IPS-NIHi7 (cell line): ENCODE measurements at regions not wholly inside any gene's neighbourhood (a gene's known extent, or its start where the extent isn't known, plus 50 kb on each side); places are given as distances from the start of the nearest gene placed in this dataset.

ENCODE experiments used
- DNase-seq: peaks from one replicate; pipeline ENCODE4 v3.0.0; 2012; ENCODE audit warnings: mixed read lengths; ENCODE audit errors: extremely low spot score

DNA sequence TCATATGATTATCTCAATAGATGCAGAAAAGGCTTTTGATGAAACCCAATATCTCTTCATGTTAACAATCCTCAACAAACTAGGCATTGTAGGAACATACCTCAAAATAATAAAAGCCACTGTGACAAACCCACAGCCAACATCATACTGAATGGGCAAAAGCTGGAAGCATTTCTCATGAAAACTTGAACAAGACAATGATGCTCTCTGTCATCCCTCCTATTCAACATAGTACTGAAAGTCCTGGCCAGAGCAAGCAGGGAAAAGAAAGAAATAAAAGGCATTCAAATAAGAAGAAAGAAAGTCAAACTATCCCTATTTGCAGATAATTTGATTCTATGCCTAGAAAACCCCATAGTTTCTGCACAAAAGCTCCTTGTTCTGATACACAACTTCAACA is 999.2 kb upstream of the GOT2 start:
- DNase-seq = no peak

DNA sequence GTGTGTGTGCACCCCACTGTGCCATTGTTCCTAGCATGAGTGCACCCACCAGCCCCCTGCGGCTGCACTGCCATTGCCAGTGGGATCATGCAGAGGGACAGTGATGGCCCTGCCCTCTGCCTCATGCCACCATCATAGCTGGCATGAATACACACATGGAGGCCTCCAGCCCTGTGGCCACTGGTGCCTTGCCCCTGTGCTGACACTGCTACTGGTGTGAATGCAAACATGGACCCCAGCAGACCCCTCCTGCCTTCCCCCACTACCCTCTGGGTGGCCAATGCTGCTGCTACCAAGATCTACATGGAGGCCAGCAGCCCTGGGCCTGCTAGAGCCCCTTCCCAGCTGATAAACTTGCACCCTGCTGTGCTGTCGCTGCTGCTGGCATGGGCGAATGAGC is 995.5 kb upstream of the GOT2 start:
- DNase-seq = no peak

DNA sequence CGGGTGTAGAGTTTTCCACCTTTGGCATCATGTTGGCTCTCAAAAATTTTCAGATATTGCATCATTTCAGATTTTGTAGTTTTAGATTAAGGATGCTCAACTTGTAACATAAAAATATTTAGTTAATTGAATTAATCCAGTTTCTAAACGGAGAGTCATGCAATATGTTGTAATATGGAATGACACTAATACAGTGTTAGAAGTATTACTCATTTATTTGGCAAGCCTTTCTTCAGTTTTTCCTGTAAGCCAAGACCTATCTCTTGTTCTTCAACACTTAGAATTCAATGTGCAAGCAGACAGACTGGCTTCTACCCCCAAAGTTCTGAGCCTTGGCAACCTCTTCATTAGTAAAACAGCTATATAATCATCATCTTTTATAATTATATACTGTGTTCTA is 985.0 kb upstream of the GOT2 start:
- DNase-seq = no peak

DNA sequence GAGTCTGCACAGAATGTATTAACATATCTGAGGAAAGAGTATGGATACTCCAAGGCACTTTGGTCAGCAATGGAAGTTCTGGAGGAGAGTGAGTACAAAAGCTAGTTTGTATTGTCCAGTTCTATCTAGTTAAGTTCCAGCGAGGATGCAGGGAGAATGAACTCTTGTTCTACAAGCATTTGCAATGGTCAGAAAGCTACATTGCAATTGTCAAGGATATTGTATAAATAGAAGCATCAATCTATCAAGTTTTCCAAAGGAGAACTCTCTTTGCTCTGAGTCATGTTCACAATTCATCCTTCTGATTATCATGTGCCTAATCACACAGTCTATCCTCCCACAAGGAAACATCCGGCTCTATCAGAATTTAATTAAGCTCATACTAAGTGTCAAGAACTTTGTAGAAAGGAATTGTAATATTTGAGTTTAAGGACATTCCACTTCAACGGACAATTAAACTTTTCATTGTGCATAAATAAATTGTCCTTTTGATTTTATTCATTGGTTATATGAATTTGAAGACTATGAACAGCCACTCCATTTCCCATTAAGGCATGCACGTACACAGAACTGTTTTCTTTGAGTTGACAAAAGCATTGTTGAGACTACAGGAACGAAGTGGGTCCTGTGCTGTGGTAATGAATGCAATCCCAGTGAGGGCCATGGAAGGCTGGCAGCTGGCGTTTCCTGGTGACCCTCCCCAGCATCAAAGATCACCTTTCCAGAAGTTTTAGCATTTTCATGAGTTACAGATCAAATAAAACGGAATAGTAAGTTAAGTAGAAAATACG is 973.5 kb upstream of the GOT2 start:
- no peak for DNase-seq

DNA sequence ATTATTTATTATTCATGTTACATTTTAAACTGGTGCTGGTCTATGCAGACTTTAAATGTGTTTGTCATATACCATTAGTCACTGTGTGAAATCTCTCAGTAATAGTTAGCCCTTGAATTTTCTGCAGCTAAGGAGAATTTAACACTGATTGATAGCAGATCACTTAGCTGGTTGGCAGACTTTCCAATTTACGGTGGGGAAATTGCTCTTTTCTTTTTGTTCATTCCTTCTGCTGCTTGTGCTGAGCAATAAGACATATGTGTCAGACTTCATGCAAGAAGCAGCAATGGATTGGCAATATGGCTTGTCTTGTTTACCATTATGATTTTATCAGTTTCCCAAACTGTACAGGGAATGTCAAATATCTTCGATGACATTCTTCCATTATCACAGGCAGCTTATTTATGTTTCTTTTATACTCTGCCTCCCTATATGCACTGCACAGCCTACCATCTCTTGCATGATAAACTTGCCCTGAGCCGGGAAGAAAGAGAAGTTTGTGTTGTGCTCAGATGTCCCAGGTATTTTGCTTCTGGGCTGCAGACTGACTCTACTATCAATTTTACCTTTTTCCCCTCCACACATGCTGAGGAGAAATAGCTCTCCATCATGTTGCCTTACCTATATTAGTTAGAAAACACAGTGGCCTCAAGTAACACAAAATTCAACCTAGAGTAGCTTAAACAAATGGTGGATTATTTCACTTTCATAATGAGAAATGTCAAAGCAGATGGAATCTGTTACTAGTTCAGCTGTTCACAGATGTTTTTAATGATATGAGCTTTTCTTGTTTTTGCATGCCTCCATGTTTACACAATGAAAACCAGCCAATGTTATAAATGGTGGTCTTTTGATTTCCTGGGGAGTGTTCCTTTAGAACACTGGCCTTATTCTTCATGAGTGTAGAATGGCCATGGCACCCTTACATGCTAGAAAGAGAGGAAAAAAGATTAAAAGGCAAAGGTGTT is 968.1 kb upstream of the GOT2 start:
- no peak for DNase-seq

DNA sequence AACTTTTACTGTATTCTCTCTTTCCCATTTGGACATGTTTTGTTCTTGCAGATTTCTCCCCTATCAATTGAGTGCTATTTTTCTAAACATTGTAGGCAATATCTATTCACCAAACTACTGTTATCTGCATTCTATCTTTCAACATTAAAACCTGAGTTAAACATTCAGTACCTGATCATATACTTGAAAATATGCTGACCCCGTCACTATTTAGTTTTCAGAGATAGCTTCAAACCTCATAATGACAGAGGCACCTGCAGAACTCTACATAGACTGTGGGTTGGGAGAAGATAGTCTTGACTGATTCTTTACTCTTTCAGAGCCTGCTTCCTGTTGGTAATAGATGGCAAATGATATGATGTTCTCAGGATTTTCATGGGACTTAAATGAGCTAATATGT is 965.7 kb upstream of the GOT2 start:
- DNase-seq = no peak

DNA sequence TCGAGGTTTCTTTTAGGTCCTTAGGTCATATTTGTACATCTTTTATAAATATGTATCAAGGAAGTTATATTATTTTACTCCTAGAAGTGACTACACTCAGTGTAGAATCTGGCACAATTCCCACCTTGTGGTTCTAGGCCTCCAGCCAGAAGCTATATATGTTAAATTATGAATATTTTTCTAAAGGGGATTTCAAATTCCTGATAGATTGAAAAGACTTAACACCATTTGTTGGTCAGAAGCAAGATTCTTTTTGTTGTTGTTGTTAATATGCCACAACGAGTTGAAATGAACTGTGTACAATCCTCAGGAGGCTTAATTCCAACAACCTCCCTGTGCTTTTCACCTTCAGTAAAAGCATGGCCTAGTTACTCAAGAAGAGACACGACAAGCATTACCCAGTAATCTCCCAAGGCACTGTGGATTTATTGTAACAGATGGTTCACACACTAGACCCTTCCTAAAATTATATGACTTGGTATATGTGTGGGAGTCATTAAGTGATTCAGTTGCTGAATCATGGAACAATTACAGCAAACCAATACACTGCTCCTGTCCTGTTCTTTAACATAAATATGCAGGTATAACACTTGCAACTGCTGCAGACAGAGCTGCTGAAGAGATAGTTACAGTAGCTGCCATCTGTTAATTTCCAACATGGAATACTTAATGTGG is 964.4 kb upstream of the GOT2 start:
- DNase-seq = no peak

DNA sequence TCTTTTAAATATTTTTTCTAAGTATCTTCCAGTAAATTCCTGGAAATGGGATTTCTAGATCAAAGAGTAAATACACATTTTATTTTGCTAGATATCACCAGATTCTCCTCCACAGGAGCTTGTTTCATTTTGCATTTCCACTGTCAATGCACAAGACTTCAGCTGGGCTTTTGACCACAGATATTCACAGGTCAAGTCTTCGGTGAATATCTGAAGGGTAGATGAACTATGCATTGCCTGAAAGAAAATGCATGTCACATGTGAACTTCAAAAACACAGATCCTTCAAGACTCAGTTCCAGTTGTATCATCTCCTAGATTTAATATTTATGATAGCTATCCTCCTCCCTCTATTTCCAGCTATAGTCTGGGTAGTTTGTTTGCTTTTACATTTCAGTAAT is 963.6 kb upstream of the GOT2 start:
- DNase-seq = no peak

DNA sequence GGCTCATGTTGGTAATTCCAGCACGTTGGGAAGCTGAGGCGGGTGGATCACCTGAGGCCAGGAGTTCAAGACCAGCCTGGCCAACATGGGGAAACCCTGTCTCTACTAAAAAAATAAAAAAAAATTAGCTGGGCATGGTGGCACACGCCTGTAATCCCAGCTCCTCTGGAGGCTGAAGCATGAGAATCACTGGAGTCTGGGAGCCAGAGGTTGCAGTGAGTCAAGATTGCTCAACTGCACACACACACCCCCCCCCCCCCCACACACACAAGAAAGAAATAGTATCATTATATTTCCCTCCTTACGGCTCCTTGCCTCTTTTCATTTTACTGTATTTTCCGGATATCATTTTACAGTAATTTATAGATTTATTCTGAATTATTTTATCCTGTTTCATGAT is 963.1 kb upstream of the GOT2 start:
- no peak for DNase-seq

DNA sequence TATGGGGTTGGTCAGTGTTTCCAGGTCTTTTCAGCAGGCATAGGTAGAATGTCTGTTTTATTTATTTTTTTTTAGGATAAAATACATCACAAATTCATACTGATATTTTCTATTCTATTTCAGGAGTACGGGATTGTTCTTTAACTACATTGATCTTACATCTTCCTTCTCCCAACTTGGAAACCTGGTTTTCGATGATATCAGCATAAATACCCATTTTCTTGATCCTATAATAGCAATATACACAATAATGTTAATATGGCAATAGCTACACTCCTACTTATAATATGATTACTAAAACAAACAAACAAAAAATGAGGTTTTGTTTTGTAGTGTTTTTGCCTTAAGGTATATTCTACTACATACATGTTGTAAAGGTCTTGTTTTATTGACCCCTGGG is 962.4 kb upstream of the GOT2 start:
- DNase-seq = no peak

DNA sequence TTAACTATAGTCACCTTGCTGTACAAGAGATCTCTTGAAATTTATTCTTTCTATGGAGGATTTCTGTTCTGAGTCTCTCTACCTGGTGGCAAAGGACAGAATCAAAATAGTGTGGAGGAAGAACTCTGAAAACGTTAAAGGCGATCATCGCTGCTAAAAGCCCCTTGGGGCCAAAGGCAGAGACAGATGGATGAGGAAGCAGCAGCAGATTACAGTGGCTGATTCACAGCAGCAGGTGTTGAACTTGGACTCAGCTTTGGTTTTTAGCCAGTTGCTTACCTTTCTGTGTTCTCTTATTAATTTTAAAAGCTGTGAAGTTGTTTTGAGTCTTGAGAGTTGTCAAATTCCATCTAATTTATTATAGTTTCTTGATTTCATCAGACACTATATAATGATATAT is 956.1 kb upstream of the GOT2 start:
- DNase-seq = no peak

DNA sequence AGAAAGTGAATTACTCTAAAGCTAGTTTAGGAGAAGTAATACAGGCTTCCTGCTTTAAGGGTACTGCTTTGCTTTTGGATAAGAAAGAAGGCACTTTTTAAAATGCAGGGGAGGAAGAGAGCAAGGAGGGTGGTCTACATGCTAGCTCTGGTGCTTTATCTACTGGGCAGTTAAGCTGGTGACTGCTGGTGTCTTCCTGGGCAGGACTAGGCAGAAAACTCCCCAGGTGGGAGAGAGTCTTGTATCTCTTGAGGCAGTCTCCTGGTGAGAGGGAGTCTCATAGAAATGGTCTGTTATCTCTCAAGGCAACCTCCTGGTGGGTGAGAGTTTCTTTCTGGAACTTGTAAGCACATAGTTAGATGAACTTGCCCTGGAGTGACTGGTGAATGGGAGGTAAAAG is 953.9 kb upstream of the GOT2 start:
- DNase-seq = peak; percentile 28

DNA sequence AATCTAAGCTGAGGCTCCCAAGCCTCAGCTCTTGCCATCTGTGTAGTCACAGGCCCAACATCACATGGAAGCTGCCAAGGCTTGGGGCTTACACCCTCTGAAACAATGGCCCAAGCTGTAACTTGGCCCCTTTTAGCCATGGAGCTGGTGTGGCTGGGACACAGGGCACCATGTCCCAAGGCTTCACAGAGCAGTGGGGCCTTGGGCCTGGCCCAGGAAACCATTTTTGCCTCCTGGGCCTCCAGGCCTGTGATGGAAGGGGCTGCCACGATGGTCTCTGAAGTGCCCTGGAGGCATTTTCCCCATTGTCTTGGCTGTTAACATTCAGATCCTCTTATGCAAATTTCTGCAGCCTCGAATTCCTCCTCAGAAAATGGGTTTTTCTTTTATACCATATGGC is 952.3 kb upstream of the GOT2 start:
- DNase-seq = no peak

DNA sequence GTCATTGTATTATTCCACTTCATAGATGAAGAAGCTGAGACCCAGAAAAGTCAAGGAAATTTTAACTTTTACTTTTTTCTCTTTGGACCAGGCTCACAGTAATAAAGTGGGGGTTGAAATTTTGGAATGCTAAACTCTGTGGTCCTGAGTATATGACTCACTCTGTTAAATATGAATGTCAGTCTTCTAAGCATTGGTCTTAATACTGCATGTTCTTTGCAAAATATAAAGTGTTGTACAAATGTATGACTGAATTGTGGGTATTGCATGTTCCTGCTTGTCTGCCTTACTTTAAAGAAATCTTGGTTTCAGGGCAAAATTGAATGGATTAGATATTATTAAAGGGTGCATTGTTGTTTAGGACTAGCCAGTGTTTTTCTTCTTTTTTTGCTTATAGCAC is 950.8 kb upstream of the GOT2 start:
- DNase-seq = no peak

DNA sequence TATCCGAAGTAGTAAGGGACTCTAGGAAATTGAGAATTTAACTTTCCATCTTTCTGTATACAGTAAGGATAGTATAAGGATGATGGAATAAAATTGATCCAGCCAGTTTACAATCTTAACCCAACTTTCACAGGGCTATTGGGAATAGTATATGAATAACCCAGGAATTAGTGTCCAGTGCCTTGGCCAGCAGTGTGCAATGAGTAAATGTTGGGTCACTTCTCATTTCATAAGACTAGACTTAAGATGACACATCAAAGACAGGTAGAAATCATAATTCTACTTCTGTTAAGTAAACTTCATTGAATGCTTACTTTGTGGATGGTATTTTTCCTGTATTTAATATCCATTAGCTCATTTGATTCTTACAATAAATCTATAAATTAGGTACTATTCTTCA is 949.6 kb upstream of the GOT2 start:
- no peak for DNase-seq

DNA sequence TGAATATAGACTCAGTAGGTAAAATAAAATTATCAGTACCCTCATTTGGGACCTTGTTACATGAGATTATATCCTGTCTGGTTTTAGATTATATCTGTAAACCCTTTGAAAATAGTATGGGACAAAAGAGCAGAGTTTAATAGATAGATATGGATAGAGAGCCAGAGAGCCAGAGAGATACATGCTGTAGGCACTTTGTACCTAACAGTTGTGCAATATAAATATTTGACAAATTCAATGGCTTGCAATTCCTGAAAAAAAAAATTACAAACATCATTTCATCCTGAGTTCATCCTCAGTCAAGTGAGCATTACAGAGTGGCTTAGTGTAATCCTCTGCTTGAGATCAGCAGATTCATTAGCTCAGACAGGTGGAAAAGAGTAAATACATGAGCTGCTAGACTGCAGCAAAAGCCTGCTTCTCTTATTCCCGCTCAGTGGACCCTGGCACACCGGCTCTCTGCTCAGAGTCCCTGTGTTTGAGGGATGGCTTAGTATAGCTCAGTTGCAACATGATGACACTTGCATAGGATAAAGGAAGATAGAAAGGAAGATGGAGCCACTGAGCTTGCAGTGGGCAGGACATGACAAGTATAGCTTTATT is 931.6 kb upstream of the GOT2 start:
- no peak for DNase-seq

DNA sequence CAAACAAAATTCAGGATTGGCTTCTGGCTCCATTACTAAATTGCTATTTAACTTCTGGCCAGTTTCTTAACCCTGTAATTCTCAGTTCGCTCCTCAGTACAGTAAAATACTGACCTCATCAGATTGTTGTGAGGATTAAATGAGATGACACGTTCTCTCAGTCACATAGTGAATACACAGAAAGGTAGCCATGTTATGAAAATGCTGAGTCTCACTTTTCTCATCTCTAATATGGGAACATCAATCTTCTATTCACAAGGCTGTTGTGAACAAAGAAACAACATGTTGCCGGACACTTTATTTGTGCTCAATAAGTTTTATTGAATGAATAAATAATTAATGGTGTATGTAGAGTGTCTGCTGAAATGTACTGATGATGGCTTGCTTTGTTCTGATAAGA is 924.5 kb upstream of the GOT2 start:
- no peak for DNase-seq

DNA sequence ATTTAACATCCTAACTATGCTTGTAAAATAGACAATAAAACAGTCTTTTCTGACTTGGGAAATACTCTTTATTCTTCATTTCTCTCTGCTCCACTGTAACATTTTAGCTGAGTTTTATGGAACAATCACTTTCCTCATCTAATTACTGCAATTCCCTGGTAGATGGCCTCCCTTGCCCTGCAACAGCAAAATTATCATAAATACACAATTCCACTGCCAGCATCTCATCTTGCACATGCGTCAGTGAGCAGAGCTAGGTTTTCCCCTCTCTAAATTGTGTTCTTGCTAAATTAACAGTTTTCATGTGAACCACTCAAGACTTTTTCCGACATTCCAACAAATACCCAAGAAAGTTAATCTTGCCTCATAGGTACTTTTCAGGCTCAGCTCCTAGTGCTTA is 920.9 kb upstream of the GOT2 start:
- no peak for DNase-seq

DNA sequence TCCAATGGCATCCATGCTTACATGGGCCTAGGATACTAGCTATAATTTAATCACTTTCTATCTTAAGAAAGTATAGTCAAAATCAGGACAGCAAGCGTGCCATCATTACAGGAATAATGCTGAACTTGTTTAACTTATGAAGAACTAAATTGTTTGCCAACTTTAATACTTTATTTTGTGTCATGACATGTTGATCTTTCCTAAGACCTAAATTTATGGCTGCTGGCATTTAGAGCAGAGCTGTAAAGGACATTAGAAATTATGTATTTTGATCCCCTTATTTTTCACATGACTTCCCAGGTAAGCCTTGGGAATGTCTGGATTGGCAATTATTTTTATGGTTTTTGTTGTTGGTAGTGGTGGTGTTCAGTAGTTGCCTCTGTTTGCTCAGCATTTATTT is 920.3 kb upstream of the GOT2 start:
- no peak for DNase-seq

DNA sequence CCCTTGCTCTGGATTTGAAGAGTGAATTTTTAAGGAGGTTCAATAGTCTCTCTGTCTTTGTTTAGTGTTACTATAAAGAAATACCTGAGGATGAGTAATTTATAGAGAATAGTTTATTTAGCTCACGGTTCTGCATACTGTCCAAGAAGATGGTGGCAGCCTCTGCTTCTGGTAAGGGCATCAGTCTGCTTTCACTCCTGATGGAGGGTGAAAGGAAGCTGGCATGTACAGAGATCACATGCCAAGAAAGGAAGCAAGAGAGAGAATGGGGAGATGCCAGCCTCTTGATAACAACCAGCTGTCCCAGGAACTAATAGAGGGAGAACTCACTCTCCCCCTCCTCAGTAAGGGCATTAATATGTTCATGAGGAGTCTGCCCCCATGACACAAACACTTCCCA is 917.5 kb upstream of the GOT2 start:
- DNase-seq = no peak

DNA sequence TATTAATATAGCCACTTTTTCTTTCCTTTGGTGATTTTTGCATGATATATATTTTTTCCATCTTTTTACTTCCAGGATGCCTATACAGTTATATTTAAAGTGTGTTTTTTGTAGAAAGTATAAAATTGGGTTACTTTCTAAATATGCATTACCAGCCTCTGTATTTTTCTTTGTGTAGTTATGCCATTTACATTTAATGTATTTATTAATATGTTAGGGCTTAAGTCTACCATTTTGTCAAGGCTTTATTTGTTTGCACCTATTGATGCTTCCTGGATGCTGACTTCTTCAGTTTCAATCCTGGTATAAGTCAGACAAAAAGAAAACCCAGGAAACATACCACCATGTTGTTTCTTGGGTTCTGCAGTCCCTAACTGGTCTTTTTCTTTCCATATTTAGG is 911.1 kb upstream of the GOT2 start:
- no peak for DNase-seq

DNA sequence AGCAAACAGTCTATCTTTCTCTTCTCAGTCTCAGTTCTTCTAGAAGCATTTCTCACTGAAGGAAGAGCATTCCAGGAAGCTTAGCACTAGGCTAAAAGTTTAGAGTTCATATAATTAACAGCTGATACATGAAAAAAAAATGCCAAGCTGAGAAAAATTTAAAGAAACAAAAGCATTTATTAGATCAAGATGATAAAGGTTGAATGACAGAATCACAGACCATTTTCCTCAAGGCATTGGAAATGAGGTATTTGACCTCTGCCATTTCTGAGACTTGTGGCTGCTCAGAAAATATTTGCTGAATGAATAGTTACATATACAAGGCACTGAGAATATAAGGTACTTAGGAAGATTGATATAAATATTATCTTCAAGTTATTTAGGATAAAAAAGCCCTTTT is 901.6 kb upstream of the GOT2 start:
- DNase-seq = no peak
